Panc1 (cell line): ENCODE measurements at regions not wholly inside any gene's neighbourhood (a gene's known extent, or its start where the extent isn't known, plus 50 kb on each side); places are given as distances from the start of the nearest gene placed in this dataset.

Source experiments
- ATAC-seq: fragments of 200-7000 bp; cut with Tn5 transposase; 2 replicates; pipeline ENCODE4 v1.9.1; 2020; ENCODE audit warnings: mild to moderate bottlenecking, moderate library complexity
- BruUV-seq: library from RNA; stranded (reverse); fragments of 400-500 nt; replicated peaks from 2 replicates; lab custom pipeline; 2021; lab: Mats Ljungman, UMichigan
- CTCF ChIA-PET: fragments of 300-600 bp; sonication (Branson Sonifier 250); formaldehyde crosslinking; loops from one replicate; lab custom pipeline; 2022; ENCODE audit warnings: antibody characterized with exemption; lab: Charles Lee
- POLR2A ChIA-PET: fragments of 300-600 bp; sonication (Branson Sonifier 250); formaldehyde crosslinking; loops from one replicate; lab custom pipeline; 2022; ENCODE audit warnings: antibody characterized with exemption; lab: Charles Lee
- DNase-seq: peaks from one replicate; pipeline ENCODE4 v3.0.0-alpha.2; 2010; ENCODE audit warnings: low read depth, low spot score
- H3K27ac ChIP-seq: 2 replicates; pipeline ENCODE4 v1.5.1; 2011; ENCODE audit warnings: mild to moderate bottlenecking, low read length, inconsistent platforms
- H3K27me3 ChIP-seq: fragments of 200-500 bp; sonication (Bioruptor generic); 2 replicates; pipeline ENCODE4 v1.6.0; 2014; ENCODE audit warnings: low read length, inconsistent platforms; ENCODE audit not compliant: control insufficient read depth, insufficient read depth
- H3K36me3 ChIP-seq: fragments of 200-500 bp; sonication (Bioruptor generic); 2 replicates; pipeline ENCODE4 v1.5.1; 2014; ENCODE audit warnings: inconsistent platforms, mild to moderate bottlenecking, low read length, moderate library complexity; ENCODE audit not compliant: control insufficient read depth, insufficient read depth
- H3K4me1 ChIP-seq: 2 replicates; pipeline ENCODE4 v1.5.1; 2011; ENCODE audit warnings: inconsistent platforms, mild to moderate bottlenecking, low read length, moderate library complexity; ENCODE audit not compliant: control insufficient read depth, insufficient read depth
- H3K4me3 ChIP-seq, 2 experiments: 2 replicates each; pipeline ENCODE4 v1.5.1; 2011 to 2012; ENCODE audit warnings: low read depth in 2 of 2, low read length in 2 of 2, mild to moderate bottlenecking in 2 of 2, inconsistent platforms in 1 of 2, moderate library complexity in 1 of 2
- H3K9me3 ChIP-seq: fragments of 200-500 bp; sonication (Bioruptor generic); 2 replicates; pipeline ENCODE4 v1.5.1; 2014; ENCODE audit warnings: low read depth, mild to moderate bottlenecking, inconsistent platforms, low read length, moderate library complexity; ENCODE audit not compliant: control insufficient read depth, insufficient read depth
- CTCF ChIP-seq: fragments of 450-650 bp; IDR thresholded peaks from 2 replicates; pipeline ENCODE4 v1.5.1; 2017; ENCODE audit warnings: mild to moderate bottlenecking
- POLR2AphosphoS5 ChIP-seq: IDR thresholded peaks from 2 replicates; pipeline ENCODE4 v1.6.1; 2012; ENCODE audit warnings: mild to moderate bottlenecking, low read depth, low read length, moderate library complexity
- REST ChIP-seq, 2 experiments: IDR thresholded peaks; 2 replicates each; pipeline ENCODE4 v1.6.1; 2011 to 2012; ENCODE audit warnings: low read depth in 2 of 2, control low read depth in 1 of 2, low read length in 1 of 2, mild to moderate bottlenecking in 1 of 2, moderate library complexity in 1 of 2; ENCODE audit not compliant: insufficient read depth in 1 of 2
- SIN3A ChIP-seq: IDR thresholded peaks from 2 replicates; pipeline ENCODE4 v1.6.1; 2012; ENCODE audit warnings: low read depth, mild to moderate bottlenecking, low read length, moderate library complexity, borderline replicate concordance; ENCODE audit not compliant: insufficient read depth
- TCF7L2 ChIP-seq: IDR thresholded peaks from 2 replicates; pipeline ENCODE4 v1.6.1; 2011; ENCODE audit warnings: mild to moderate bottlenecking, low read depth, low read length, inconsistent platforms
- in situ Hi-C: cut with HindIII; loops from 2 replicates; pipeline ENCODE4 v1.10.0; 2016; ENCODE audit warnings: low sequenced_read_pairs, low pct_unique_long_range_greater_than_20kb
- intact Hi-C: fragments of 100-400 bp; cut with micrococcal nuclease; formaldehyde crosslinking; loops from one replicate; pipeline ENCODE4 v1.10.0; 2022; ENCODE audit not compliant: unreplicated experiment

- intact Hi-C loops (no loop called here), in situ Hi-C loops (no loop called here)
- H3K27me3 ChIP-seq = no peaks in the 10 kb centered on the region
- no TSS peak for BruUV-seq
- H3K4me1 ChIP-seq = peaks cover 14% of the 10 kb centered on the region
- TF ChIP-seq REST (IDR thresholded peaks at IDR 0.05; ENCODE audit: insufficient read depth in 1 of 2, low read depth in 2 of 2, low read length in 1 of 2) (no peak), POLR2AphosphoS5 (no peak), TCF7L2 (no peak), SIN3A (no peak), CTCF (no peak)
- H3K27ac ChIP-seq = no peak overlapping the region
- DNase-seq (no peak), ATAC-seq (no peak)
- H3K9me3 ChIP-seq = no peaks in the 10 kb centered on the region
- CTCF ChIA-PET = no interaction called here
- POLR2A ChIA-PET = no interaction called here
- no peak overlapping the region for H3K4me3 ChIP-seq
- no peaks in the 10 kb centered on the region for H3K36me3 ChIP-seq
Observed at GRCh38 chr20:17836303-17836861, 132.2 kb downstream of the SNX5 start.

GRCh38 chr20:17835934-17836300 is 132.7 kb downstream of the SNX5 start:
- intact Hi-C loops (no loop called here), in situ Hi-C loops (no loop called here)
- DNase-seq (no peak), ATAC-seq (no peak)
- TF ChIP-seq POLR2AphosphoS5 (no peak), SIN3A (no peak), TCF7L2 (no peak), REST (IDR thresholded peaks at IDR 0.05; ENCODE audit: insufficient read depth in 1 of 2, low read depth in 2 of 2, low read length in 1 of 2) (no peak), CTCF (no peak)
- ChIA-PET CTCF (no interaction called here), POLR2A (no interaction called here)
- no peaks in the 10 kb centered on the region for H3K27me3 ChIP-seq
- no peak overlapping the region for H3K4me3 ChIP-seq
- BruUV-seq = no TSS peak
- H3K36me3 ChIP-seq = no peaks in the 10 kb centered on the region
- no peaks in the 10 kb centered on the region for H3K9me3 ChIP-seq
- H3K4me1 ChIP-seq = peaks cover 14% of the 10 kb centered on the region
- peak overlapping the region; percentile 70; the same call in 1 of the 2 replicates for H3K27ac ChIP-seq
